MM.1S (cell line): ENCODE measurements at regions not wholly inside any gene's neighbourhood (a gene's known extent, or its start where the extent isn't known, plus 50 kb on each side); places are given as distances from the start of the nearest gene placed in this dataset.

Experiments
- EZH2phosphoT487 ChIP-seq: fragments of 300-600 bp; sonication (generic); IDR thresholded peaks from 2 replicates; pipeline ENCODE4 v1.6.1; 2018; ENCODE audit warnings: antibody characterized with exemption, low read length
- TF ChIP-seq, protein P1 (sequence below): fragments of 300-600 bp; sonication (generic); IDR thresholded peaks from 2 replicates; pipeline ENCODE4 v1.5.1; 2016; ENCODE audit warnings: antibody characterized with exemption, low read length, mixed read lengths

DNA sequence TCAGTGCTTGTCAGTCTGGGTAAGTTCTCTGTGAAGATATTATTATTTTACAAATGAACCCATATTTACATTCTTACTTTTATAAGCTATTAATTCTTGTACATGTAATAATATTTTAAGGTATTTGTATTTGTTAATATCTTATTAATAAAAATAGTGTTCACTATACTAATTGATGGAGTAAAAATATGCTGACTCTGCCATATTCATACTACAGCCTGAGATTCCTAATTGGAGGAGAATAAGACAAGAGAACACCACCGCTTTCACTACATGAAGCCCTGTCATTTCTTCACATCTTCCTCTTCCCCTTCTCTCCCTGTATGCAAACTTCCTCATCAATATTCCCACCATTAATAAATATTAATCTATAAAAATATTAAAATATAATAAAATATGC lies 167.6 kb upstream of the TUSC1 start:
- TF ChIP-seq, protein P1, sequence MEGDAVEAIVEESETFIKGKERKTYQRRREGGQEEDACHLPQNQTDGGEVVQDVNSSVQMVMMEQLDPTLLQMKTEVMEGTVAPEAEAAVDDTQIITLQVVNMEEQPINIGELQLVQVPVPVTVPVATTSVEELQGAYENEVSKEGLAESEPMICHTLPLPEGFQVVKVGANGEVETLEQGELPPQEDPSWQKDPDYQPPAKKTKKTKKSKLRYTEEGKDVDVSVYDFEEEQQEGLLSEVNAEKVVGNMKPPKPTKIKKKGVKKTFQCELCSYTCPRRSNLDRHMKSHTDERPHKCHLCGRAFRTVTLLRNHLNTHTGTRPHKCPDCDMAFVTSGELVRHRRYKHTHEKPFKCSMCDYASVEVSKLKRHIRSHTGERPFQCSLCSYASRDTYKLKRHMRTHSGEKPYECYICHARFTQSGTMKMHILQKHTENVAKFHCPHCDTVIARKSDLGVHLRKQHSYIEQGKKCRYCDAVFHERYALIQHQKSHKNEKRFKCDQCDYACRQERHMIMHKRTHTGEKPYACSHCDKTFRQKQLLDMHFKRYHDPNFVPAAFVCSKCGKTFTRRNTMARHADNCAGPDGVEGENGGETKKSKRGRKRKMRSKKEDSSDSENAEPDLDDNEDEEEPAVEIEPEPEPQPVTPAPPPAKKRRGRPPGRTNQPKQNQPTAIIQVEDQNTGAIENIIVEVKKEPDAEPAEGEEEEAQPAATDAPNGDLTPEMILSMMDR, result no peak
- no peak for TF ChIP-seq EZH2phosphoT487
